ENCODE measurements at regions not wholly inside any gene's neighbourhood (a gene's known extent, or its start where the extent isn't known, plus 50 kb on each side); places are given as distances from the start of the nearest gene placed in this dataset.

DNA sequence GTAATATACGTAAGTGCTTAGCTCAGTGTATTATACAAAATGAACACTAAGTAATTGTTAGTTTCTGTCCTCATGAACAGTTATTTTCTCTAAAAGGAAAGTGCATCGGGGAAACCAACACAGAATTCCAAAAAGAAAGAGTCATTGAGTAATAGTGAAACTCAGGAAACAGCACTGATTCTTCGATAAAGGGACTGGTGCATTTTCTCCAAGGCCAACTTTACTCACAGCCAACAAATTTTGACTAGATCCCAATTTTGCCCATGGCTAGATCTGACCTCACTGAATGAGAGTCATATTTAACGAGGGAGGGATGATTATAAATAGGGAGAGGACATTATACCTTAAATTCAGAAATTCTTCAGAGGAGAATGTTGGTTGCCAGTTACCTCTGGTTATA is 390.9 kb upstream of the NRSN1 start:
- Histone ChIP-seq H4K91ac (ENCODE audit: insufficient read length, low read depth, low read length) (no peak overlapping the region), H4K5ac (ENCODE audit: insufficient read length, low read depth, low read length) (no peak overlapping the region), H3K23ac (ENCODE audit: insufficient read length, low read depth, low read length) (no peak overlapping the region), H2AFZ (ENCODE audit: low read length) (no peak overlapping the region), H3K4me1 (ENCODE audit: insufficient read depth, low read length) (no peaks in the 10 kb centered on the region), H3K4ac (ENCODE audit: low read depth, low read length) (no peak overlapping the region), H3K79me1 (ENCODE audit: insufficient read depth, low read depth, low read length, poor library complexity, severe bottlenecking) (no peaks in the 10 kb centered on the region), H2BK15ac (ENCODE audit: low read depth, low read length) (no peak overlapping the region), H2BK12ac (ENCODE audit: insufficient read length, low read depth, low read length) (no peak overlapping the region), H3K27me3 (ENCODE audit: insufficient read depth, low read length) (no peaks in the 10 kb centered on the region), H3K4me2 (ENCODE audit: insufficient read depth, insufficient read length, low read length) (no peak overlapping the region), H3K9me3 (ENCODE audit: control insufficient read depth, low read depth, low read length) (no peaks in the 10 kb centered on the region), H4K8ac (replicated peaks; ENCODE audit: insufficient read length, low read depth, low read length) (no peak overlapping the region), H2AK5ac (ENCODE audit: insufficient read length, low read length) (no peak overlapping the region), H2BK20ac (ENCODE audit: low read depth, low read length, poor library complexity, severe bottlenecking) (no peak overlapping the region), H3K56ac (ENCODE audit: insufficient read length, low read depth, low read length) (no peak overlapping the region), H3K79me2 (ENCODE audit: insufficient read depth, low read length) (no peaks in the 10 kb centered on the region), H2BK5ac (ENCODE audit: insufficient read length, low read length) (no peak overlapping the region), H3K27ac (ENCODE audit: insufficient read length, low read depth, low read length) (no peak overlapping the region), H3K18ac (ENCODE audit: insufficient read length, low read depth, low read length) (no peak overlapping the region), H3K9ac (ENCODE audit: extremely low read depth, insufficient read length, low read length) (no peak overlapping the region), H3K23me2 (ENCODE audit: insufficient read length, low read depth, low read length, poor library complexity, severe bottlenecking) (no peaks in the 10 kb centered on the region), H3K14ac (ENCODE audit: insufficient read depth, low read length) (no peak overlapping the region), H3T11ph (ENCODE audit: low read length) (no peak overlapping the region), H2BK120ac (ENCODE audit: low read depth, low read length, poor library complexity, severe bottlenecking) (no peak overlapping the region), H4K20me1 (ENCODE audit: control insufficient read depth, insufficient read depth, insufficient read length) (no peaks in the 10 kb centered on the region)
- TF ChIP-seq, protein P1, sequence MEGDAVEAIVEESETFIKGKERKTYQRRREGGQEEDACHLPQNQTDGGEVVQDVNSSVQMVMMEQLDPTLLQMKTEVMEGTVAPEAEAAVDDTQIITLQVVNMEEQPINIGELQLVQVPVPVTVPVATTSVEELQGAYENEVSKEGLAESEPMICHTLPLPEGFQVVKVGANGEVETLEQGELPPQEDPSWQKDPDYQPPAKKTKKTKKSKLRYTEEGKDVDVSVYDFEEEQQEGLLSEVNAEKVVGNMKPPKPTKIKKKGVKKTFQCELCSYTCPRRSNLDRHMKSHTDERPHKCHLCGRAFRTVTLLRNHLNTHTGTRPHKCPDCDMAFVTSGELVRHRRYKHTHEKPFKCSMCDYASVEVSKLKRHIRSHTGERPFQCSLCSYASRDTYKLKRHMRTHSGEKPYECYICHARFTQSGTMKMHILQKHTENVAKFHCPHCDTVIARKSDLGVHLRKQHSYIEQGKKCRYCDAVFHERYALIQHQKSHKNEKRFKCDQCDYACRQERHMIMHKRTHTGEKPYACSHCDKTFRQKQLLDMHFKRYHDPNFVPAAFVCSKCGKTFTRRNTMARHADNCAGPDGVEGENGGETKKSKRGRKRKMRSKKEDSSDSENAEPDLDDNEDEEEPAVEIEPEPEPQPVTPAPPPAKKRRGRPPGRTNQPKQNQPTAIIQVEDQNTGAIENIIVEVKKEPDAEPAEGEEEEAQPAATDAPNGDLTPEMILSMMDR (conservative IDR thresholded peaks at IDR 0.05), result no peak
- H3K9me3 Mint-ChIP-seq, result no peaks in the 10 kb centered on the region
- DNase-seq, result no peak
- H3K4me1 Mint-ChIP-seq, result no peaks in the 10 kb centered on the region
- H3K27ac Mint-ChIP-seq, result no peak overlapping the region
- H3K4me3 Mint-ChIP-seq, result no peak overlapping the region
- H3K36me3 Mint-ChIP-seq (ENCODE audit: insufficient read depth in 1 of 3, low read depth in 3 of 3), result no peaks in the 10 kb centered on the region
- no peaks in the 10 kb centered on the region; the same call in 1 of the 2 replicates for H3K27me3 Mint-ChIP-seq (ENCODE audit: low read depth)
- no CpG with 5 or more reads among the region's 4 CpGs for WGBS (ENCODE audit: extremely low coverage, insufficient read length, low lambda C conversion rate)
